DOHH2 (cell line): ENCODE measurements at regions not wholly inside any gene's neighbourhood (a gene's known extent, or its start where the extent isn't known, plus 50 kb on each side); places are given as distances from the start of the nearest gene placed in this dataset.

ENCODE experiments used
- CTCF ChIP-seq: fragments of 200-600 bp; sonication (generic); IDR thresholded peaks from one replicate; pipeline ENCODE4 v1.5.1; 2014; ENCODE audit warnings: antibody characterized with exemption, mild to moderate bottlenecking, low read depth, low read length; ENCODE audit not compliant: poor library complexity, severe bottlenecking
- EZH2phosphoT487 ChIP-seq: fragments of 200-600 bp; sonication (generic); IDR thresholded peaks from 2 replicates; pipeline ENCODE4 v1.6.1; 2017; ENCODE audit warnings: borderline replicate concordance, mild to moderate bottlenecking, antibody characterized with exemption, low read length, moderate library complexity, mixed read lengths

GRCh38 chr1:173280899-173281660, 73.9 kb upstream of the TNFSF4 start:
- TF ChIP-seq CTCF (no peak), EZH2phosphoT487 (no peak)
